ENCODE measurements at regions not wholly inside any gene's neighbourhood (a gene's known extent, or its start where the extent isn't known, plus 50 kb on each side); places are given as distances from the start of the nearest gene placed in this dataset.

GRCh38 chr4:129429581-129430320, 333.8 kb downstream of the C4orf33 start:
- Mint-ChIP-seq H3K4me1 (no peaks in the 10 kb centered on the region), H3K4me3 (no peak overlapping the region), H3K27me3 (ENCODE audit: low read depth in 3 of 3) (peaks cover 3% of the 10 kb centered on the region in 3 donors), H3K27ac (no peak overlapping the region), H3K9me3 (peaks cover 0 to 1% (median 0%) of the 10 kb centered on the region in 6 donors), H3K36me3 (no peaks in the 10 kb centered on the region)
- no peak for DNase-seq

- no peak for DNase-seq
- Mint-ChIP-seq H3K27me3 (ENCODE audit: low read depth in 3 of 3) (peaks cover 0 to 3% (median 2%) of the 10 kb centered on the region in 3 donors), H3K9me3 (no peaks in the 10 kb centered on the region), H3K4me3 (no peak overlapping the region), H3K4me1 (no peaks in the 10 kb centered on the region), H3K27ac (no peak overlapping the region), H3K36me3 (no peaks in the 10 kb centered on the region)
These were observed 341.4 kb downstream of the C4orf33 start for GRCh38 chr4:129437347-129437746.

DNA sequence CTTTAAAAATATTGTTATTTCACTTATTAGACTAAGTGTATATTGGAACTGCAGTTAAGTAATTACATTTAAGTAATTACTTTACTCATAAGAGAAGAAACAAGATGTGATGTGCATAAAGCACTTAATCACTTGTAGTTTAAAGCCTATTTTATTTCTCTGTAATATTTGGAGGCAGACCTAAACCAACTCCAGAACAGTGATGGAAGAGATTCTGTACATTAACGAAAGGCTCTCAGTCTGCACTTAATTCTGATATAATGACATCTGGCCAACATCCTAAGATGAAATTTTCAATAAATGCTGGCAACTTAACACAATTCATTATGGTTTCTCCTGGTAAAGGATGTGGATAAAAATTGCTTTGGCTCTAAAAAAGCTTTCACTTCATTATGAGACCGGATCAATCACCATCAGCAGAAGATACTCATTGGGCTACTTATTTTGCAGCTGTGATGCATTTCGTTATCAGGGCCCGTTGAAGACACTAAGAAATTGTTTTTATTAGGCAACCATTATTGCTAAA, 342.6 kb downstream of the C4orf33 start:
- Mint-ChIP-seq H3K4me1 (no peaks in the 10 kb centered on the region), H3K9me3 (no peaks in the 10 kb centered on the region), H3K36me3 (no peaks in the 10 kb centered on the region), H3K4me3 (no peak overlapping the region), H3K27ac (no peak overlapping the region), H3K27me3 (ENCODE audit: low read depth in 3 of 3) (peaks cover 0 to 3% (median 2%) of the 10 kb centered on the region in 3 donors)
- no peak for DNase-seq

DNA sequence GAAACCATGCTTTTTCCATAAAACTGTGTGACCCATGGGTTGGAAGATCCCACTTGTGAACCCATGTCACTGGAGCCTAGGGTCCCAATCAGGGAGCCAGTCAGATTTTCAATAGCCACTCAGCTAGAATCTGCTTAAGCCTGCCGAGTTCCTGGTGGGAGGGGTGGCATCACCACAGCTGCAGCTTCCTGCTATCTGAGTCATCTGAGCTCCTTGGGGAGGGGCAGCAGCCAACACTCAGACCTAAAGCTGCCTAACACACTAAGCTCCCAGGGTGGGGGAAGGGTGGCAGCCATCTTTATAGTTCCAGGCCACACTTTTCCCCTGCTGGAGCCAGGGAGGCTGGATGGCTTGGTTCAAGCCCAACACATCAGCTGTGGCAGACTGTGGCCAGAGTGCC, 350.1 kb downstream of the C4orf33 start:
- Mint-ChIP-seq H3K27ac (no peak overlapping the region), H3K4me3 (no peak overlapping the region), H3K36me3 (no peaks in the 10 kb centered on the region), H3K4me1 (no peaks in the 10 kb centered on the region), H3K9me3 (peaks cover 0 to 22% (median 5%) of the 10 kb centered on the region in 6 donors), H3K27me3 (ENCODE audit: low read depth in 3 of 3) (peaks cover 0 to 2% (median 1%) of the 10 kb centered on the region in 3 donors)
- DNase-seq: no peak

DNA sequence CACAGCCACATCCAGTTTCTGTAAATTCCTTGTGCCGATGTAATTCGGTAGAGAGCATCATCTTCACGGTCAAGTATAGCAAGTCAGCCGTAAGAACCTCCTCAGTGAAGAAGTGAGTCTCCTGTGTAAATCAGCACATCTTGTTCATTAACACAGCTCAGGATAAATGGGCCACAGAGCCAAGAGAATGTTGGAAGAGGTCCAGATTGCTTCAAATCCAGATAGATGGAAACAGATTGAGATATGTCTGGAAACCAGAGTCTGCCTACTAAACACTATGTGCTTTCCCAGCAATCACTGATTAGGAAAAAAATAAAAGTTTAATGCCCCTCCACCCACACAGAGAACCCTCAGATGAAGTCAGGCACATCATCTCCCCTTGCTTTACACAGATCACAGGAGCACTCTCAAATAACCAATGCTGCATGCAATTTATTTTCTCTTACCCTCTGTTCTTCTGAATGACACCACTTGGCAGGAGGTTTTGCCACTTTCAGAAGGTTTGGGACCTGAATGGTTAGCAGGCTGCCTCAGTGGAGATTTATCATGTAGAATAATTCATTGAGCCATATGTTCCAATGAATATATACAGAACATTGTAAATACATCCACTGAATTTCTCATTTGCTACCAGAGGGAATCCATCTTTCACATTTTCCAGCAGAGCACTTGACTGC, 357.7 kb downstream of the C4orf33 start:
- no peak for DNase-seq
- Mint-ChIP-seq H3K27ac (no peak overlapping the region), H3K9me3 (peaks cover 0 to 6% (median 0%) of the 10 kb centered on the region in 6 donors), H3K36me3 (no peaks in the 10 kb centered on the region), H3K4me3 (no peak overlapping the region), H3K4me1 (no peaks in the 10 kb centered on the region), H3K27me3 (ENCODE audit: low read depth in 3 of 3) (peaks cover 0 to 5% (median 0%) of the 10 kb centered on the region in 3 donors)

DNA sequence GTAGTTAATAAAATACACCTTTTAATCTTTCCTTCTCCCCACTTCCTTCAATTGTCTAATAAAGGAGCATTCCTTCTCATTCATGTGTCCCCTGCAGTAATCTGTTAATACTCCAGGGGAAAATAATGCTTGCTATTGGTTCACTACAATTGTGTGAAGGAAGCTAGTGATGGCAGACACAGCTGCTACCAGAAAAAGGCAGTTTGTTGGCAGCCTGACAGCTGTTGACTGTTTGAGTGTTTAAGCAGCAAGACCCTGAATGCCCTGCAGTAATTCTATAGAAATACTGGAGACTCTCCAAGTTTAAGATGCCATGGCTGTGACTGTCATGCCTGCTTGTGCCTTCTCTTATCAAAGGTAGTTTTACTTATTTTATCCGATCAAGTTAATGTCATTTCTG, 359.5 kb downstream of the C4orf33 start:
- H3K36me3 Mint-ChIP-seq: no peaks in the 10 kb centered on the region
- H3K4me3 Mint-ChIP-seq: no peak overlapping the region
- peaks cover 0 to 6% (median 2%) of the 10 kb centered on the region in 6 donors for H3K9me3 Mint-ChIP-seq
- peaks cover 0 to 9% (median 0%) of the 10 kb centered on the region in 3 donors for H3K27me3 Mint-ChIP-seq (ENCODE audit: low read depth in 3 of 3)
- DNase-seq: no peak
- H3K4me1 Mint-ChIP-seq: no peaks in the 10 kb centered on the region
- H3K27ac Mint-ChIP-seq: no peak overlapping the region

DNA sequence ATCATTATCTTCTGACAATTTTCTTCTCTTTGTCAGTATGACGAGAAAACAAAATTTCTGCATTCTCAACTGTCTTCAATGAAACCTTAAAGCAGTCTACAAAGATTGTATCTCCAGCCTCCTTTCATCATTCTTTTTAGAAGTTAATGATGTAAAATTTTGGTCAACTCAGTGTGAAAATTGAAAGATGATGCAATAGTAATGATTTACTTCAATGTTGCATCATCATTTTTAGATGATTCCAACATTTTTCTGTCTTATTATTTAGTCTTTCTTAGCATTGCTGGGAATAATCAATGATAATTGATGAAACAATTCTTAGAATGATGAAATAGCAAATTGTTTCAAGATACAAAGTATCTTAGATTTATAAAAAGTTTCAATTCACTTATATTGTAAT, 372.7 kb downstream of the C4orf33 start:
- DNase-seq: no peak
- Mint-ChIP-seq H3K4me1 (no peaks in the 10 kb centered on the region), H3K36me3 (no peaks in the 10 kb centered on the region), H3K4me3 (no peak overlapping the region), H3K27ac (no peak overlapping the region), H3K9me3 (peaks cover 2 to 17% (median 4%) of the 10 kb centered on the region in 6 donors), H3K27me3 (ENCODE audit: low read depth in 3 of 3) (no peaks in the 10 kb centered on the region)

GRCh38 chr4:129474698-129475097, 378.7 kb downstream of the C4orf33 start:
- Mint-ChIP-seq H3K36me3 (no peaks in the 10 kb centered on the region), H3K4me1 (no peaks in the 10 kb centered on the region), H3K27ac (no peak overlapping the region), H3K9me3 (peaks cover 8 to 35% (median 12%) of the 10 kb centered on the region in 6 donors), H3K4me3 (no peak overlapping the region), H3K27me3 (ENCODE audit: low read depth in 3 of 3) (peaks cover 0 to 4% (median 4%) of the 10 kb centered on the region in 3 donors)
- DNase-seq: no peak

DNA sequence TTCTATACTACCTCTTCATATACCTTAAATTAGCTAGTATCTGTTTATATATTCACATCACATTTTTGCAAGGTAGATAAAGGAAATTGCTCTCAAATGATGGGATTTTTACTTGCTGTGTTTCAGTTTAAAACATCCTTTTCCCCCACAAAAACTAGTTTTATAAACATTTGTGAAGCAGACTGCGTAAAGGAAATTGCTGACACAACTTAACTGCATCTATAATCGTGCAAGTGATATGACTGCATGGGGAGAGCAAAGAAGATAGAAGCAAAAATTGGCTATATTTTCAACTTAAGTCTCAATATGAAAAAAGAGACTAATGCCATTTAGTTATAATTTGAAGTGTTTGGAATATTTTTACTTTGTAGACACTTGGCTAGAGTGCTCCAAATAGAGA, 385.2 kb downstream of the C4orf33 start:
- H3K9me3 Mint-ChIP-seq: peaks cover 0 to 7% (median under 1%) of the 10 kb centered on the region in 6 donors
- H3K4me3 Mint-ChIP-seq: no peak overlapping the region
- H3K4me1 Mint-ChIP-seq: no peaks in the 10 kb centered on the region
- DNase-seq: no peak
- H3K27me3 Mint-ChIP-seq (ENCODE audit: low read depth in 3 of 3): peaks cover 0 to 4% (median 0%) of the 10 kb centered on the region in 3 donors
- no peak overlapping the region for H3K27ac Mint-ChIP-seq
- H3K36me3 Mint-ChIP-seq: no peaks in the 10 kb centered on the region

- Mint-ChIP-seq H3K36me3 (no peaks in the 10 kb centered on the region), H3K4me1 (no peaks in the 10 kb centered on the region), H3K27ac (no peak overlapping the region), H3K9me3 (peaks cover 0 to 6% (median under 1%) of the 10 kb centered on the region in 6 donors), H3K27me3 (ENCODE audit: low read depth in 3 of 3) (peaks cover 0 to 6% (median 0%) of the 10 kb centered on the region in 3 donors), H3K4me3 (no peak overlapping the region)
- DNase-seq: no peak
These were observed 392.5 kb downstream of the C4orf33 start for GRCh38 chr4:129488427-129488826.

DNA sequence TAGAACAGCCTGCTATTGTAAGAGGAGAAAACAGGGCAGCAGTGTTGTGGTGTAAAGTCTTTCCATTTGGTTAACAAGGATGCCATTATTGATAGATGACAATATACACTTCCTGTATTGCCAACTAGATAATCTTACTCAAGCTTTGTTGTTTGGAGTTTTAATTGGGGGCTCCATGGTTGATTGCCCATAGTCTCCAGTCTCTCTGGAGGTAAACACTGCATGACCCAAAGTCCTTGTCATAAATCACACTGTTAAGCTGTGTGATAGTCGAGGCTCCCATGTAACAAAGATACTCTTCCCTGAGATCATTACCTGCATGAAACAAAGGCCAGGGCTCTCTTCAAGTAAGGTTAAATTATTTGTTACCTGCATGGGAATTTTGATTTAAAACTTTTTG, 394.6 kb downstream of the C4orf33 start:
- H3K9me3 Mint-ChIP-seq: peaks cover 0 to 6% (median 3%) of the 10 kb centered on the region in 6 donors
- H3K27ac Mint-ChIP-seq: no peak overlapping the region
- H3K27me3 Mint-ChIP-seq (ENCODE audit: low read depth in 3 of 3): peaks cover 0 to 4% (median 0%) of the 10 kb centered on the region in 3 donors
- no peaks in the 10 kb centered on the region for H3K4me1 Mint-ChIP-seq
- no peak overlapping the region for H3K4me3 Mint-ChIP-seq
- no peak for DNase-seq
- no peaks in the 10 kb centered on the region for H3K36me3 Mint-ChIP-seq

- no peak overlapping the region for H3K27ac Mint-ChIP-seq
- peaks cover 0 to 12% (median 6%) of the 10 kb centered on the region in 6 donors for H3K9me3 Mint-ChIP-seq
These were observed 402.7 kb downstream of the C4orf33 start for GRCh38 chr4:129498626-129499025.

DNA sequence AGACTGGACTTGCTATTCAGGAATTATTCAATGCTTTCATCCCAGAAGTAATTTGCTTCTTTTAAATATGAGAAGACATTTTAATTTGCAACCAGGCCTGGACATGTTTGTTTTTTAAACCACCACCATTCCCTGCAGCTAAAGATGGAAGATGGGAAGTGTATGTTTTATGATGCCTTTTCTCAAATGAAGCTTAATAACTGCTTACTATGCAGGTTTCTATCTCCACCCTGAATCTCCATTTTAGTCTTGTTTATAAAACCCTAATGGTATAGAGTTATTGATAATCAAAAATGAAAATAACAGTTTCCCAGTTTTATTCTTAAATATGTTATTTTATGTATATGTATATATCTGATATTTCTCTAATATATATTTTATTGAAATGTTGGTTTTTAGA, 418.9 kb downstream of the C4orf33 start:
- Mint-ChIP-seq H3K4me3 (no peak overlapping the region), H3K27ac (no peak overlapping the region), H3K36me3 (no peaks in the 10 kb centered on the region), H3K27me3 (ENCODE audit: low read depth in 3 of 3) (no peaks in the 10 kb centered on the region), H3K9me3 (peaks cover 0 to 5% (median 0%) of the 10 kb centered on the region in 6 donors), H3K4me1 (no peaks in the 10 kb centered on the region)
- DNase-seq: no peak

More at GRCh38 chr4:129498626-129499025, 402.7 kb downstream of the C4orf33 start:
- DNase-seq: no peak
- Mint-ChIP-seq H3K36me3 (no peaks in the 10 kb centered on the region), H3K27me3 (ENCODE audit: low read depth in 3 of 3) (no peaks in the 10 kb centered on the region), H3K4me3 (no peak overlapping the region), H3K4me1 (no peaks in the 10 kb centered on the region)

DNA sequence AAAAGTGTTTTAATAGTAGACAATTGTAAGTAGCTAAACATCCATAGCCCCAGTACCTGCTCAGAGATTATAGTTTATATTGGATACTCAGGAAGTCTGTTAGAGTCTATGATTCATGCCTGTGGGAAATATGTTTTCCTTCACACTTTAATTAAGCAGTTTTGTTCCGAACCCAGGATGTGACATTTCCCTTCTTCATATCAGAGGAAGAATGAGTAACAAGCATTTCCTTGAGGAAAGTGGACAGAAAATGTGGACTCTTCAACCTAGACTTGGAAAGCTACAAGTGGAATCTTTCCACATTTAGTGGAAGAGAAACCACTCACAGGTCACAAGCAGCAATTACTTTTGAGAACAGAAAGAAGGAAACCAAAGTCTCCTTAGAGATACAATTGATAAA, 419.4 kb downstream of the C4orf33 start:
- H3K36me3 Mint-ChIP-seq: no peaks in the 10 kb centered on the region
- peaks cover 0 to 5% (median 0%) of the 10 kb centered on the region in 6 donors for H3K9me3 Mint-ChIP-seq
- no peak overlapping the region for H3K4me3 Mint-ChIP-seq
- H3K27me3 Mint-ChIP-seq (ENCODE audit: low read depth in 3 of 3): no peaks in the 10 kb centered on the region
- H3K27ac Mint-ChIP-seq: no peak overlapping the region
- no peaks in the 10 kb centered on the region for H3K4me1 Mint-ChIP-seq
- no peak for DNase-seq
